K562 (cell line): ENCODE measurements at regions not wholly inside any gene's neighbourhood (a gene's known extent, or its start where the extent isn't known, plus 50 kb on each side); places are given as distances from the start of the nearest gene placed in this dataset.

Experiments
- ATAC-seq: fragments of 200-7000 bp; cut with Tn5 transposase; 3 replicates; pipeline ENCODE4 v1.9.1; 2020; ENCODE audit warnings: moderate library complexity
- BruUV-seq: library from RNA; stranded (reverse); fragments of 400-500 nt; replicated peaks from 2 replicates; lab custom pipeline; 2021; lab: Mats Ljungman, UMichigan
- CTCF ChIA-PET: fragments of 300-600 bp; formaldehyde crosslinking; extraction: SDS; loops from one replicate; lab custom pipeline; 2021; ENCODE audit warnings: low intra/inter-chr PET ratio; lab: Yijun Ruan, JAX
- POLR2A ChIA-PET: fragments of 300-600, 350-650 bp; sonication (Branson Sonifier 250); formaldehyde crosslinking; extraction: SDS; loops from one replicate; lab custom pipeline; 2021; ENCODE audit warnings: antibody characterized with exemption, inconsistent platforms; lab: Yijun Ruan, JAX
- DNase-seq, 4 experiments: peaks; one replicate each; pipeline versions ENCODE4 v3.0.0 to v3.0.0-alpha.2; 2011 to 2018; ENCODE audit warnings: low spot score in 3 of 4, mixed read lengths in 3 of 4; ENCODE audit errors: extremely low read depth in 1 of 4
- FAIRE-seq: peaks from 2 replicates; lab custom pipeline; 2011; peaks lifted over from hg19 to GRCh38; lab: Jason Lieb, UNC
- H2AFZ ChIP-seq: 2 replicates; pipeline ENCODE4 v1.6.0; 2011; ENCODE audit warnings: low read depth, low read length, control low read depth, inconsistent platforms
- H3K27ac ChIP-seq: fragments of 200-600 bp; 3 replicates; pipeline ENCODE4 v1.8.0; 2011; ENCODE audit warnings: low read depth, mild to moderate bottlenecking, control low read depth, inconsistent platforms, low read length, moderate library complexity, mixed read lengths; ENCODE audit errors: extremely low read depth
- H3K27me3 ChIP-seq, 2 experiments: fragments of 300-600 bp in 1 of 2; 2 replicates in 1 of 2; 3 replicates in 1 of 2; pipeline versions ENCODE4 v1.6.0 to v1.8.0; 2011; ENCODE audit warnings: inconsistent platforms in 2 of 2, low read length in 2 of 2, mild to moderate bottlenecking in 1 of 2, mixed read lengths in 1 of 2, moderate library complexity in 1 of 2; ENCODE audit not compliant: control insufficient read depth in 2 of 2, insufficient read depth in 2 of 2
- H3K36me3 ChIP-seq: fragments of 300-600 bp; 3 replicates; pipeline ENCODE4 v1.8.0; 2011; ENCODE audit warnings: mild to moderate bottlenecking, low read length, inconsistent platforms; ENCODE audit not compliant: control insufficient read depth, insufficient read depth
- H3K4me1 ChIP-seq, 2 experiments: fragments of 200-600 bp in 1 of 2; replicated peaks in 1 of 2; 2 replicates in 1 of 2; 3 replicates in 1 of 2; pipeline versions ENCODE4 v1.5.1 to v1.8.0; 2011; ENCODE audit warnings: inconsistent platforms in 2 of 2, low read length in 2 of 2, mild to moderate bottlenecking in 1 of 2, mixed read lengths in 1 of 2, moderate library complexity in 1 of 2; ENCODE audit not compliant: control insufficient read depth in 2 of 2, insufficient read depth in 2 of 2
- H3K4me2 ChIP-seq: 2 replicates; pipeline ENCODE4 v1.6.1; 2011; ENCODE audit warnings: low read length, control low read depth, inconsistent platforms, mixed read lengths; ENCODE audit not compliant: insufficient read depth
- H3K4me3 ChIP-seq: fragments of 200-600 bp; sonication (generic), shearing (Covaris generic); 2 replicates; pipeline ENCODE4 v1.5.1; 2016; ENCODE audit warnings: control low read depth, inconsistent platforms
- H3K79me2 ChIP-seq: fragments of 200-600 bp; 3 replicates; pipeline ENCODE4 v1.8.0; 2011; ENCODE audit warnings: low read length, inconsistent platforms; ENCODE audit not compliant: control insufficient read depth, insufficient read depth
- H3K9ac ChIP-seq, 2 experiments: 2 replicates each; pipeline versions ENCODE4 v1.6.0 to v1.6.1; 2011; ENCODE audit warnings: low read depth in 2 of 2, low read length in 2 of 2, control low read depth in 1 of 2, inconsistent platforms in 1 of 2, mild to moderate bottlenecking in 1 of 2, mixed read lengths in 1 of 2; ENCODE audit not compliant: insufficient read depth in 1 of 2
- H3K9me1 ChIP-seq: one replicate; pipeline ENCODE4 v1.6.0; 2011; ENCODE audit warnings: inconsistent platforms, mild to moderate bottlenecking, low read length, moderate library complexity; ENCODE audit not compliant: control insufficient read depth, insufficient read depth
- H3K9me3 ChIP-seq: replicated peaks from 2 replicates; pipeline ENCODE4 v1.5.1; 2011; ENCODE audit warnings: low read depth, low read length, inconsistent platforms; ENCODE audit not compliant: control insufficient read depth, insufficient read depth
- H4K20me1 ChIP-seq: replicated peaks from 2 replicates; pipeline ENCODE4 v1.6.1; 2011; ENCODE audit warnings: low read length, inconsistent platforms, mixed read lengths; ENCODE audit not compliant: control insufficient read depth, insufficient read depth
- CREBBP ChIP-seq: IDR thresholded peaks from one replicate; pipeline ENCODE4 v1.6.1; 2012; ENCODE audit warnings: low read depth, mild to moderate bottlenecking, control low read depth, inconsistent platforms, low read length
- FOXJ2 ChIP-seq: fragments of 200-800 bp; sonication (Bioruptor generic); IDR thresholded peaks from 2 replicates; pipeline ENCODE4 v1.6.1; 2016; ENCODE audit warnings: missing genetic modification characterization, missing compliant biosample characterization
- RFX1 ChIP-seq: fragments of 450-650 bp; IDR thresholded peaks from 2 replicates; pipeline ENCODE4 v1.6.1; 2016; ENCODE audit warnings: mild to moderate bottlenecking, moderate library complexity
- SRSF3 ChIP-seq: fragments of 200-400 bp; formaldehyde crosslinking; IDR thresholded peaks from 2 replicates; pipeline ENCODE4 v1.6.1; 2016; ENCODE audit warnings: mild to moderate bottlenecking, low read length, moderate library complexity; ENCODE audit not compliant: insufficient read depth
- TAF1 ChIP-seq: IDR thresholded peaks from 2 replicates; pipeline ENCODE4 v1.6.1; 2011; ENCODE audit warnings: mild to moderate bottlenecking, low read length, moderate library complexity; ENCODE audit not compliant: insufficient read depth, control insufficient read depth, severe bottlenecking; ENCODE audit errors: extremely low read depth
- ZBTB7A ChIP-seq: IDR thresholded peaks from 2 replicates; pipeline ENCODE4 v1.6.1; 2011; ENCODE audit warnings: low read depth, mild to moderate bottlenecking, low read length, moderate library complexity, borderline replicate concordance; ENCODE audit not compliant: control insufficient read depth
- ZNF311 ChIP-seq: fragments of 250-450 bp; sonication (Bioruptor Pico); IDR thresholded peaks from 2 replicates; pipeline ENCODE4 v1.4.0; 2020; ENCODE audit warnings: mild to moderate bottlenecking, moderate library complexity
- WGBS: fragments of 100-300 bp; shearing (Covaris generic); methylation state at CpG from one replicate; pipeline ENCODE4 v1.1.6; 2016; ENCODE audit warnings: low coverage, mixed read lengths; ENCODE audit not compliant: insufficient coverage; ENCODE audit errors: missing lambda C conversion rate; 5-methylcytosine and 5-hydroxymethylcytosine counted together
- in situ Hi-C: fragments of 300-500 bp; cut with MboI; formaldehyde crosslinking; loops from 4 replicates; pipeline ENCODE4 v1.15.0; 2018; ENCODE audit warnings: inconsistent platforms, mixed read lengths
- intact Hi-C: fragments of 100-400 bp; cut with micrococcal nuclease; formaldehyde crosslinking; loops from 2 replicates; pipeline ENCODE4 v1.14.2; 2022

GRCh38 chr13:63910511-63910910 lies 2494.9 kb upstream of the PCDH20 start:
- 1% methylated on average over 10 of the region's 10 CpGs for WGBS
- H3K27ac ChIP-seq = no peak overlapping the region
- no TSS peak for BruUV-seq
- no peaks in the 10 kb centered on the region for H4K20me1 ChIP-seq
- no peaks in the 10 kb centered on the region for H3K27me3 ChIP-seq
- TF ChIP-seq RFX1 (peak; percentile 63), CREBBP (no peak), FOXJ2 (peak; percentile 73), ZNF311 (CRISPR knock-in tag) (no peak), SRSF3 (no peak)
- in situ Hi-C loops (no loop called here), intact Hi-C loops (no loop called here)
- POLR2A ChIA-PET = no interaction called here
- H3K4me2 ChIP-seq = no peak overlapping the region
- H2AFZ ChIP-seq = no peak overlapping the region
- DNase-seq (no peak), FAIRE-seq (no peak), ATAC-seq (no peak)
- H3K79me2 ChIP-seq = no peaks in the 10 kb centered on the region
- no peaks in the 10 kb centered on the region for H3K9me1 ChIP-seq
- no peak overlapping the region for H3K4me3 ChIP-seq
- CTCF ChIA-PET = no interaction called here
- H3K4me1 ChIP-seq = no peaks in the 10 kb centered on the region
- no peaks in the 10 kb centered on the region for H3K36me3 ChIP-seq
- H3K9ac ChIP-seq = no peak overlapping the region
- no peaks in the 10 kb centered on the region for H3K9me3 ChIP-seq

- Histone ChIP-seq H4K20me1 (no peaks in the 10 kb centered on the region), H3K27me3 (no peaks in the 10 kb centered on the region), H3K4me3 (no peak overlapping the region), H3K9me1 (no peaks in the 10 kb centered on the region), H3K4me2 (no peak overlapping the region), H3K79me2 (no peaks in the 10 kb centered on the region), H2AFZ (no peak overlapping the region), H3K9me3 (no peaks in the 10 kb centered on the region), H3K9ac (no peak overlapping the region), H3K27ac (no peak overlapping the region), H3K4me1 (no peaks in the 10 kb centered on the region), H3K36me3 (no peaks in the 10 kb centered on the region)
- BruUV-seq = no TSS peak
- intact Hi-C loops (no loop called here), in situ Hi-C loops (no loop called here)
- DNase-seq (no peak), FAIRE-seq (no peak), ATAC-seq (no peak)
- WGBS = 2% methylated on average over 6 of the region's 6 CpGs
- CTCF ChIA-PET = no interaction called here
- POLR2A ChIA-PET = no interaction called here
- no peak for TF ChIP-seq ZBTB7A
- TF ChIP-seq TAF1 = no peak
Measured at GRCh38 chr13:63909726-63910375, 2494.2 kb upstream of the PCDH20 start.
